CD14-positive monocyte (primary cell): ENCODE measurements at regions not wholly inside any gene's neighbourhood (a gene's known extent, or its start where the extent isn't known, plus 50 kb on each side); places are given as distances from the start of the nearest gene placed in this dataset.

Experiments used
- DNase-seq, 3 donors: peaks; one replicate each; pipeline ENCODE4 v3.0.0-alpha.2; 2011 to 2022
- H2AFZ ChIP-seq: 2 replicates; pipeline ENCODE4 v1.6.0; 2012; ENCODE audit warnings: mild to moderate bottlenecking, low read depth, low read length, inconsistent platforms; ENCODE audit not compliant: insufficient read depth, poor library complexity, severe bottlenecking
- H3K27ac ChIP-seq, 2 donors: 1 replicate in 1 of 2; 2 replicates in 1 of 2; pipeline ENCODE4 v1.5.1; 2012 to 2013; ENCODE audit warnings: low read length in 2 of 2, control low read depth in 1 of 2, inconsistent platforms in 1 of 2, low read depth in 1 of 2, mild to moderate bottlenecking in 1 of 2
- H3K27me3 ChIP-seq, 2 donors: one replicate each; pipeline versions ENCODE4 v1.6.0 to v1.6.1; 2011 to 2013; ENCODE audit warnings: low read length in 2 of 2; ENCODE audit not compliant: control insufficient read depth in 2 of 2, insufficient read depth in 2 of 2
- H3K36me3 ChIP-seq, 2 donors: replicated peaks in 1 of 2; 1 replicate in 1 of 2; 2 replicates in 1 of 2; pipeline versions ENCODE4 v1.5.1 to v1.6.1; 2012 to 2013; ENCODE audit warnings: low read length in 2 of 2, control low read depth in 1 of 2, inconsistent platforms in 1 of 2, mild to moderate bottlenecking in 1 of 2; ENCODE audit not compliant: insufficient read depth in 2 of 2, control insufficient read depth in 1 of 2
- H3K4me1 ChIP-seq, 2 donors: 1 replicate in 1 of 2; 2 replicates in 1 of 2; pipeline versions ENCODE4 v1.5.1 to v1.6.1; 2012 to 2013; ENCODE audit warnings: low read length in 2 of 2, control low read depth in 1 of 2, inconsistent platforms in 1 of 2, mild to moderate bottlenecking in 1 of 2, moderate library complexity in 1 of 2; ENCODE audit not compliant: insufficient read depth in 2 of 2, control insufficient read depth in 1 of 2
- H3K4me2 ChIP-seq: replicated peaks from 2 replicates; pipeline ENCODE3; 2012; ENCODE audit warnings: low read length, moderate library complexity, mild to moderate bottlenecking; ENCODE audit not compliant: poor library complexity, severe bottlenecking; ENCODE audit errors: extremely low read depth
- H3K4me3 ChIP-seq, 3 experiments: fragments of 200-600 bp in 1 of 3; sonication (generic) in 1 of 3; replicated peaks in 1 of 3; 1 replicate in 2 of 3; 2 replicates in 1 of 3; pipeline ENCODE4 v1.5.1; 2011 to 2013; ENCODE audit warnings: low read length in 3 of 3, mild to moderate bottlenecking in 3 of 3, control low read depth in 2 of 3, low read depth in 2 of 3, inconsistent platforms in 1 of 3, moderate library complexity in 1 of 3
- H3K79me2 ChIP-seq: 2 replicates; pipeline ENCODE4 v1.6.0; 2012; ENCODE audit warnings: mild to moderate bottlenecking, control low read depth, inconsistent platforms, low read length, moderate library complexity; ENCODE audit not compliant: insufficient read depth
- H3K9ac ChIP-seq: 2 replicates; pipeline ENCODE4 v1.6.0; 2017; ENCODE audit warnings: low read length, mild to moderate bottlenecking; ENCODE audit not compliant: insufficient read depth, poor library complexity, severe bottlenecking
- H3K9me3 ChIP-seq, 2 donors: replicated peaks in 1 of 2; 1 replicate in 1 of 2; 2 replicates in 1 of 2; pipeline versions ENCODE4 v1.5.1 to v1.6.1; 2012 to 2013; ENCODE audit warnings: low read length in 2 of 2, control low read depth in 1 of 2; ENCODE audit not compliant: control insufficient read depth in 1 of 2, insufficient read depth in 1 of 2
- H4K20me1 ChIP-seq: 2 replicates; pipeline ENCODE4 v1.6.0; 2012; ENCODE audit warnings: mild to moderate bottlenecking, low read length, control low read depth, moderate library complexity; ENCODE audit not compliant: insufficient read depth
- H3K27ac Mint-ChIP-seq, 7 donors: one replicate each; pipeline ENCODE4 v1.8.0; 2020; ENCODE audit warnings: mild to moderate bottlenecking in 7 of 7, mixed read lengths in 7 of 7, moderate library complexity in 6 of 7, inconsistent platforms in 2 of 7
- H3K27me3 Mint-ChIP-seq, 3 donors: one replicate each; pipeline ENCODE4 v1.8.0; 2021 to 2022; ENCODE audit warnings: low read depth in 3 of 3, mild to moderate bottlenecking in 3 of 3, mixed read lengths in 3 of 3, moderate library complexity in 3 of 3, inconsistent platforms in 1 of 3
- H3K36me3 Mint-ChIP-seq, 2 donors: one replicate each; pipeline ENCODE4 v1.8.0; 2020; ENCODE audit warnings: mixed read lengths in 2 of 2, inconsistent platforms in 1 of 2, mild to moderate bottlenecking in 1 of 2
- H3K4me1 Mint-ChIP-seq: one replicate; pipeline ENCODE4 v1.8.0; 2020; ENCODE audit warnings: mild to moderate bottlenecking, mixed read lengths
- H3K4me3 Mint-ChIP-seq, 2 donors: one replicate each; pipeline ENCODE4 v1.8.0; 2020; ENCODE audit warnings: mild to moderate bottlenecking in 2 of 2, mixed read lengths in 2 of 2, moderate library complexity in 1 of 2
- H3K9me3 Mint-ChIP-seq, 7 donors: one replicate each; pipeline ENCODE4 v1.8.0; 2020 to 2022; ENCODE audit warnings: mixed read lengths in 7 of 7, mild to moderate bottlenecking in 6 of 7, moderate library complexity in 6 of 7, inconsistent platforms in 2 of 7
- CTCF ChIP-seq: fragments of 200-600 bp; IDR thresholded peaks from one replicate; pipeline ENCODE4 v1.8.0; 2022; ENCODE audit warnings: antibody characterized with exemption, mild to moderate bottlenecking
- WGBS: methylation state at CpG from one replicate; pipeline ENCODE4 v1.1.5; 2013; ENCODE audit warnings: missing lambda C conversion rate; ENCODE audit not compliant: insufficient coverage; 5-methylcytosine and 5-hydroxymethylcytosine counted together
- intact Hi-C, 2 donors: fragments of 100-400 bp; cut with micrococcal nuclease; formaldehyde crosslinking; loops; one replicate each; pipeline versions ENCODE4 v1.15.0 to v1.15.1; 2023

GRCh38 chr11:29125606-29126005 lies 891.2 kb downstream of the KCNA4 start:
- H3K4me1 Mint-ChIP-seq = no peaks in the 10 kb centered on the region
- TF ChIP-seq CTCF = no peak
- no peaks in the 10 kb centered on the region for H3K9me3 ChIP-seq
- no peaks in the 10 kb centered on the region for H3K36me3 Mint-ChIP-seq
- H3K36me3 ChIP-seq = no peaks in the 10 kb centered on the region
- no peaks in the 10 kb centered on the region for H3K27me3 ChIP-seq
- no peak overlapping the region for H3K27ac ChIP-seq
- H2AFZ ChIP-seq = no peak overlapping the region
- H3K4me1 ChIP-seq = no peaks in the 10 kb centered on the region
- H3K27me3 Mint-ChIP-seq = peaks cover 0 to 3% (median 0%) of the 10 kb centered on the region in 3 donors
- no peak overlapping the region for H3K27ac Mint-ChIP-seq
- no peak overlapping the region for H3K9ac ChIP-seq
- H3K9me3 Mint-ChIP-seq = peaks cover 0 to 3% (median 0%) of the 10 kb centered on the region in 7 donors
- H3K79me2 ChIP-seq = no peaks in the 10 kb centered on the region
- H3K4me3 Mint-ChIP-seq = no peak overlapping the region
- no peak for DNase-seq
- no peaks in the 10 kb centered on the region for H4K20me1 ChIP-seq
- no peak overlapping the region for H3K4me3 ChIP-seq
- intact Hi-C loops = no loop called here
- no peak overlapping the region for H3K4me2 ChIP-seq

- Mint-ChIP-seq H3K27me3 (peaks cover 0 to 3% (median 0%) of the 10 kb centered on the region in 3 donors), H3K27ac (no peak overlapping the region), H3K9me3 (peaks cover 0 to 3% (median 0%) of the 10 kb centered on the region in 7 donors), H3K4me1 (no peaks in the 10 kb centered on the region), H3K4me3 (no peak overlapping the region), H3K36me3 (no peaks in the 10 kb centered on the region)
- H3K9me3 ChIP-seq = peaks cover 0 to 3% of the 10 kb centered on the region in 2 donors
- no peaks in the 10 kb centered on the region for H3K79me2 ChIP-seq
- no peak overlapping the region for H3K27ac ChIP-seq
- no peak overlapping the region for H3K9ac ChIP-seq
- no peaks in the 10 kb centered on the region for H3K27me3 ChIP-seq
- DNase-seq = no peak
- H3K4me1 ChIP-seq = no peaks in the 10 kb centered on the region
- no peaks in the 10 kb centered on the region for H4K20me1 ChIP-seq
- no peak overlapping the region for H2AFZ ChIP-seq
- intact Hi-C loops = no loop called here
- 96% methylated on average over 7 of the region's 8 CpGs for WGBS
- TF ChIP-seq CTCF = no peak
- no peak overlapping the region for H3K4me3 ChIP-seq
- H3K4me2 ChIP-seq = no peak overlapping the region
- no peaks in the 10 kb centered on the region for H3K36me3 ChIP-seq
Measured at GRCh38 chr11:29124470-29124869, 892.4 kb downstream of the KCNA4 start.
